ENCODE measurements at regions not wholly inside any gene's neighbourhood (a gene's known extent, or its start where the extent isn't known, plus 50 kb on each side); places are given as distances from the start of the nearest gene placed in this dataset.

- Histone ChIP-seq H3K27me3 (ENCODE audit: low read depth, low read length) (no peaks in the 10 kb centered on the region), H3K36me3 (ENCODE audit: control insufficient read depth in 1 of 2, insufficient read depth in 2 of 2, low read length in 2 of 2) (no peaks in the 10 kb centered on the region), H3K4me1 (ENCODE audit: control insufficient read depth in 1 of 2, insufficient read depth in 2 of 2, low read length in 2 of 2) (peaks cover 0 to 13% of the 10 kb centered on the region in 2 donors), H3K4me3 (ENCODE audit: low read depth in 1 of 2, low read length in 2 of 2) (no peak overlapping the region), H3K9me3 (ENCODE audit: control insufficient read depth in 1 of 2, low read length in 2 of 2) (no peaks in the 10 kb centered on the region), H3K27ac (ENCODE audit: low read length) (no peak overlapping the region)
Observed at GRCh38 chr17:12409082-12409481, 256.6 kb upstream of the MYOCD start.

- Histone ChIP-seq H3K4me1 (ENCODE audit: control insufficient read depth in 1 of 2, insufficient read depth in 2 of 2, low read length in 2 of 2) (peaks cover 0 to 13% of the 10 kb centered on the region in 2 donors), H3K27me3 (ENCODE audit: low read depth, low read length) (no peaks in the 10 kb centered on the region), H3K4me3 (ENCODE audit: low read depth in 1 of 2, low read length in 2 of 2) (no peak overlapping the region), H3K36me3 (ENCODE audit: control insufficient read depth in 1 of 2, insufficient read depth in 2 of 2, low read length in 2 of 2) (no peaks in the 10 kb centered on the region), H3K27ac (ENCODE audit: low read length) (no peak overlapping the region), H3K9me3 (ENCODE audit: control insufficient read depth in 1 of 2, low read length in 2 of 2) (no peaks in the 10 kb centered on the region)
Observed at GRCh38 chr17:12410717-12411116, 255.0 kb upstream of the MYOCD start.

DNA sequence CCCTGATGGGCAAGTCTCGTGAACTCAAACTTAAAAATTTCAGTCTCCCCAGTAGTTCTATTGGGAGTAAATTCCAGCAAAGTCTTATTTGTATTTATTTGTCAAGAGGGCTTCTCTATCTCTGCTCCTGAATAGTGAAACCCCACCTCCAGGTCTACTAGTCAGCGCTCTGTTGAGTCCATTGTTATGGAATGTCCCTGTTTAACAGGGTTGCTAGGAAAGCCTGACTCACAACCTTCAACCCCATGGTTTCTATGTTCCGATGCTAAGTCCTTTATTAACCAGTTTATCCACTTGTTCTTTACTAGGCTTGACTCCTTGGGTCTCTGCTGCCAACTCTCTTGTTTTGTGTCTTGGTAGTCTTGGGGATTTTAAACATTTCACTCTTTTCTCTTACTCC is 250.7 kb upstream of the MYOCD start:
- no peak overlapping the region for H3K4me3 ChIP-seq (ENCODE audit: low read depth in 1 of 2, low read length in 2 of 2)
- H3K4me1 ChIP-seq (ENCODE audit: control insufficient read depth in 1 of 2, insufficient read depth in 2 of 2, low read length in 2 of 2): no peaks in the 10 kb centered on the region
- no peaks in the 10 kb centered on the region for H3K36me3 ChIP-seq (ENCODE audit: control insufficient read depth in 1 of 2, insufficient read depth in 2 of 2, low read length in 2 of 2)
- no peaks in the 10 kb centered on the region for H3K27me3 ChIP-seq (ENCODE audit: low read depth, low read length)
- peak overlapping the region; percentile 61 for H3K27ac ChIP-seq (ENCODE audit: low read length)
- H3K9me3 ChIP-seq (ENCODE audit: control insufficient read depth in 1 of 2, low read length in 2 of 2): no peaks in the 10 kb centered on the region

- Histone ChIP-seq H3K4me1 (ENCODE audit: control insufficient read depth in 1 of 2, insufficient read depth in 2 of 2, low read length in 2 of 2) (peaks cover 0 to 10% of the 10 kb centered on the region in 2 donors), H3K27ac (ENCODE audit: low read length) (peak overlapping the region; percentile 52), H3K36me3 (ENCODE audit: control insufficient read depth in 1 of 2, insufficient read depth in 2 of 2, low read length in 2 of 2) (no peaks in the 10 kb centered on the region), H3K4me3 (ENCODE audit: low read depth in 1 of 2, low read length in 2 of 2) (no peak overlapping the region), H3K9me3 (ENCODE audit: control insufficient read depth in 1 of 2, low read length in 2 of 2) (no peaks in the 10 kb centered on the region), H3K27me3 (ENCODE audit: low read depth, low read length) (no peaks in the 10 kb centered on the region)
Observed at GRCh38 chr17:12421077-12421476, 244.6 kb upstream of the MYOCD start.

DNA sequence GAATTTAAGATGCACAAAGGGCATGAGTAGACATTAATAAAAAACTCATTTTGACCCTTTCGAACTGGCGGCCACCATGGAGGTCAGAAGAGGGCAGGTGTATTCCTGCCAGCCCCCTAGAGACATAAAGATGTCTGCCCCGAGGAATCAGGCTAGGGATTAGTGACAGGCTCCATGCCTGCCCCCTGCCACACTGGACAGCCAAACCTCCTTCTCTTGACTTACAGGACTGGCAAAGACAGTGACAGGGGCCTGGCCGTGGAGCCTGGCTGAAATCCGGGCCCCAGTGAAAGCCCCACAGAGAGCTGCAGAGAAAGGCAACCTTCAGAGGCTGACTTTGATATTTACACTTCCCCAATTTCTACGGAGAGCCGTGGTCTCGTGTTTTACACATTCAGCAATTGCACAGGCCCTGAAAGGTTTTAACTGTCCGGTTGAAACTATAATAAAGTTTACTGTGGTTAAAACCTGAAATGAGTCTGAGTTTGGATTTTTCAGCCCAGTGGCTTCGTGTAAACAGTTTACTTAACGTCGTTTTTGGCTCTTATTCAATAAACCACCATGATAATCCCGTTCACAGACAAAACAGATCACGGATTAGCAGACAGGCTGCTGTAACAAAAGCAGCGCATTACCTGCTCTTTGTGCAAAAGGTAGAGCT is 243.9 kb upstream of the MYOCD start:
- Histone ChIP-seq H3K4me1 (ENCODE audit: control insufficient read depth in 1 of 2, insufficient read depth in 2 of 2, low read length in 2 of 2) (peaks cover 0 to 10% of the 10 kb centered on the region in 2 donors), H3K27me3 (ENCODE audit: low read depth, low read length) (no peaks in the 10 kb centered on the region), H3K4me3 (ENCODE audit: low read depth in 1 of 2, low read length in 2 of 2) (no peak overlapping the region), H3K36me3 (ENCODE audit: control insufficient read depth in 1 of 2, insufficient read depth in 2 of 2, low read length in 2 of 2) (no peaks in the 10 kb centered on the region), H3K9me3 (ENCODE audit: control insufficient read depth in 1 of 2, low read length in 2 of 2) (no peaks in the 10 kb centered on the region), H3K27ac (ENCODE audit: low read length) (peak overlapping the region; percentile 34)

GRCh38 chr17:12422651-12423050 is 243.0 kb upstream of the MYOCD start:
- Histone ChIP-seq H3K4me3 (ENCODE audit: low read depth in 1 of 2, low read length in 2 of 2) (peak overlapping the region in 1 of 2 donors; percentile 0), H3K27ac (ENCODE audit: low read length) (peak overlapping the region; percentile 59), H3K27me3 (ENCODE audit: low read depth, low read length) (no peaks in the 10 kb centered on the region), H3K9me3 (ENCODE audit: control insufficient read depth in 1 of 2, low read length in 2 of 2) (no peaks in the 10 kb centered on the region), H3K4me1 (ENCODE audit: control insufficient read depth in 1 of 2, insufficient read depth in 2 of 2, low read length in 2 of 2) (peaks cover 0 to 10% of the 10 kb centered on the region in 2 donors), H3K36me3 (ENCODE audit: control insufficient read depth in 1 of 2, insufficient read depth in 2 of 2, low read length in 2 of 2) (no peaks in the 10 kb centered on the region)

- Histone ChIP-seq H3K36me3 (ENCODE audit: control insufficient read depth in 1 of 2, insufficient read depth in 2 of 2, low read length in 2 of 2) (no peaks in the 10 kb centered on the region), H3K4me3 (ENCODE audit: low read depth in 1 of 2, low read length in 2 of 2) (no peak overlapping the region), H3K4me1 (ENCODE audit: control insufficient read depth in 1 of 2, insufficient read depth in 2 of 2, low read length in 2 of 2) (peaks cover 0 to 10% of the 10 kb centered on the region in 2 donors), H3K27ac (ENCODE audit: low read length) (peak overlapping the region; percentile 59), H3K9me3 (ENCODE audit: control insufficient read depth in 1 of 2, low read length in 2 of 2) (no peaks in the 10 kb centered on the region), H3K27me3 (ENCODE audit: low read depth, low read length) (no peaks in the 10 kb centered on the region)
Observed at GRCh38 chr17:12423337-12423736, 242.4 kb upstream of the MYOCD start.

DNA sequence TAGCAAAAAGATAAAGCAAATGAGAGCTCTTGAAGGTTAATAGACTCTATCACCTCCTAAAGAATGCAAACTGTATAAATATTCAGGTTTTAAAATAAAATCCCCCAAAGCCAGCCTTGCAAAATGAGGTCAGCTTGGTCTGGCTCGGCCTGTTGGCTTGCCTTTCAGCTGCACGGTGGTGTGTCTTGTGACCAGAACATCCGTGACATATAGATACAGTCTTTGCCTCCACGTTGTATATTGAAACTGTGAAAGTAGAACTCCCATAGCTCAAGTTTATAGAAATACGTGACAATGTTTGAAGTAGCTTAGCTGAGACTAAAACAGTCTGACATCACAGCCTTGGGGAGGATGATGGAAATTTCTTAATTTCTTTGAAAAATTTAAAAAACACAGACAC is 236.6 kb upstream of the MYOCD start:
- Histone ChIP-seq H3K4me3 (ENCODE audit: low read depth in 1 of 2, low read length in 2 of 2) (no peak overlapping the region), H3K36me3 (ENCODE audit: control insufficient read depth in 1 of 2, insufficient read depth in 2 of 2, low read length in 2 of 2) (no peaks in the 10 kb centered on the region), H3K27ac (ENCODE audit: low read length) (no peak overlapping the region), H3K9me3 (ENCODE audit: control insufficient read depth in 1 of 2, low read length in 2 of 2) (no peaks in the 10 kb centered on the region), H3K4me1 (ENCODE audit: control insufficient read depth in 1 of 2, insufficient read depth in 2 of 2, low read length in 2 of 2) (no peaks in the 10 kb centered on the region), H3K27me3 (ENCODE audit: low read depth, low read length) (no peaks in the 10 kb centered on the region)

- no peaks in the 10 kb centered on the region for H3K27me3 ChIP-seq (ENCODE audit: low read depth, low read length)
- no peaks in the 10 kb centered on the region for H3K36me3 ChIP-seq (ENCODE audit: control insufficient read depth in 1 of 2, insufficient read depth in 2 of 2, low read length in 2 of 2)
- H3K4me1 ChIP-seq (ENCODE audit: control insufficient read depth in 1 of 2, insufficient read depth in 2 of 2, low read length in 2 of 2): no peaks in the 10 kb centered on the region
- no peak overlapping the region for H3K27ac ChIP-seq (ENCODE audit: low read length)
- H3K9me3 ChIP-seq (ENCODE audit: control insufficient read depth in 1 of 2, low read length in 2 of 2): no peaks in the 10 kb centered on the region
- no peak overlapping the region for H3K4me3 ChIP-seq (ENCODE audit: low read depth in 1 of 2, low read length in 2 of 2)
Observed at GRCh38 chr17:12431188-12431587, 234.5 kb upstream of the MYOCD start.

- no peaks in the 10 kb centered on the region for H3K27me3 ChIP-seq (ENCODE audit: low read depth, low read length)
- no peak overlapping the region for H3K4me3 ChIP-seq (ENCODE audit: low read depth in 1 of 2, low read length in 2 of 2)
- no peaks in the 10 kb centered on the region for H3K4me1 ChIP-seq (ENCODE audit: control insufficient read depth in 1 of 2, insufficient read depth in 2 of 2, low read length in 2 of 2)
- no peaks in the 10 kb centered on the region for H3K9me3 ChIP-seq (ENCODE audit: control insufficient read depth in 1 of 2, low read length in 2 of 2)
- no peak overlapping the region for H3K27ac ChIP-seq (ENCODE audit: low read length)
- no peaks in the 10 kb centered on the region for H3K36me3 ChIP-seq (ENCODE audit: control insufficient read depth in 1 of 2, insufficient read depth in 2 of 2, low read length in 2 of 2)
Observed at GRCh38 chr17:12438212-12438611, 227.5 kb upstream of the MYOCD start.

DNA sequence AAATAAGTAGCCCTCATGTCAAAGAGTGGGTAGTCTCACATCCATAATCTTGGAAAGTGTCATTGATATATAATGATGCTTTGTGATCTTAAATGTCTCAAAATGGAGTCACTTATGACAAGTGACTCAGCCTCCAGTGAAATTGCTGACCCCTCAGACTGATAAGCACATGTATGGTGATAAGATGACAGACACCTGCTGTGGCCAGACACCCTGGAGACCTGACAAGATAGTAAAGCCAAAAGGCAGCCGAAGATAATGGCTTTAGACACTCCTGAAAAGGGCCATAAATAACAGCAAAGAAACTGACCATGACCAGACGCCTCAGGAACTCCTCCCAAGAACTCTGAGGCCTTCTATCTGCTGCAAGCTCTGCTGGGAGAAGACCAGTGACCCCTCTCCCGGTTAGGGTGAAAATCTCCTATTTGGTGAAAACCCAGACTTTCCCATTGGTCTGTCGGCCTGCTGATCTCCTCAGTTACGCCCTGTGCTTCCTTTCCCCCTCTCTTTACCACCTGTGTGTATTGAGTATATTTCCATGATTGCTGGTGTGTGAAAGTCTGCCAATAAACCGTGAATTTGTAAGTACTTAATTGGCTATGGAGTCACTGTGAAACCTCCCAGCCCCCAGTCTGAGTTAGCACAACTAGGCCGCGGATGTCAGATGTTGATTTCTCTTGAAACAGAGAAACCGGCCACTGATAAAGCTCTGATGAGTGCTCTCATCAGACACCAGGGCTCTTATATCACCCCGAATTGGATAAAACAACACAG is 226.7 kb upstream of the MYOCD start:
- no peak overlapping the region for H3K27ac ChIP-seq (ENCODE audit: low read length)
- no peak overlapping the region for H3K4me3 ChIP-seq (ENCODE audit: low read depth in 1 of 2, low read length in 2 of 2)
- H3K36me3 ChIP-seq (ENCODE audit: control insufficient read depth in 1 of 2, insufficient read depth in 2 of 2, low read length in 2 of 2): no peaks in the 10 kb centered on the region
- H3K9me3 ChIP-seq (ENCODE audit: control insufficient read depth in 1 of 2, low read length in 2 of 2): no peaks in the 10 kb centered on the region
- no peaks in the 10 kb centered on the region for H3K27me3 ChIP-seq (ENCODE audit: low read depth, low read length)
- no peaks in the 10 kb centered on the region for H3K4me1 ChIP-seq (ENCODE audit: control insufficient read depth in 1 of 2, insufficient read depth in 2 of 2, low read length in 2 of 2)
